ENCODE measurements at regions not wholly inside any gene's neighbourhood (a gene's known extent, or its start where the extent isn't known, plus 50 kb on each side); places are given as distances from the start of the nearest gene placed in this dataset.

DNA sequence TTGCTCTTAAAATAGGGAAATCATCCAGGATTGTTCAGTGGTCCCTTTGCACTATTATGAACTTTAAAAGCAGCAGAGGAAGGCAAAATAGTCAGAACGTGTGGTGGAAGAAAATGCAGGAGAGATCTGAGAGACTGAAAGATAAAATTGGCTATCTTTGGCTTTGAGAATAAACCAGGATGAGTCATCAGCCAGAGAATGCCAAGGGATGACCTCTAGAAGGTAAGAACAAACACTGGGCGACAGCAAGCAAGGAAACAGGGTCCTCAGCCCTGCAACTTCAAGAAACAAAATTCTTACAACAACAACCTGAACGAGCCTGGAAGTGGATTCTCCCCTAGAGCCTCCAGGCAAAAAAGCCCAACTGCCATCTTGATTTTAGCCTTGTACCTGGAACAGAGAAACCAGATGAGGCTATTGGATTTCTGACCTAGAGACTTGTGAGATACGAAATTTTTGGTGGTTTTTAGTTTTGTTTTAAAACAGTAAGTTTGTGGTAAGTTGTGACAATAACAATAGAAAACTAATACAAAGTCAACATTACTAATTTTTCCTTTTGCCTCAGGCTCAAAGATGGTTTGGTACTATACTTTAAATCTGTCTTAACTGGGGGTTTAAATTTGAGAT, 130.2 kb upstream of the CNTNAP2 start:
- TF ChIP-seq, protein P1, sequence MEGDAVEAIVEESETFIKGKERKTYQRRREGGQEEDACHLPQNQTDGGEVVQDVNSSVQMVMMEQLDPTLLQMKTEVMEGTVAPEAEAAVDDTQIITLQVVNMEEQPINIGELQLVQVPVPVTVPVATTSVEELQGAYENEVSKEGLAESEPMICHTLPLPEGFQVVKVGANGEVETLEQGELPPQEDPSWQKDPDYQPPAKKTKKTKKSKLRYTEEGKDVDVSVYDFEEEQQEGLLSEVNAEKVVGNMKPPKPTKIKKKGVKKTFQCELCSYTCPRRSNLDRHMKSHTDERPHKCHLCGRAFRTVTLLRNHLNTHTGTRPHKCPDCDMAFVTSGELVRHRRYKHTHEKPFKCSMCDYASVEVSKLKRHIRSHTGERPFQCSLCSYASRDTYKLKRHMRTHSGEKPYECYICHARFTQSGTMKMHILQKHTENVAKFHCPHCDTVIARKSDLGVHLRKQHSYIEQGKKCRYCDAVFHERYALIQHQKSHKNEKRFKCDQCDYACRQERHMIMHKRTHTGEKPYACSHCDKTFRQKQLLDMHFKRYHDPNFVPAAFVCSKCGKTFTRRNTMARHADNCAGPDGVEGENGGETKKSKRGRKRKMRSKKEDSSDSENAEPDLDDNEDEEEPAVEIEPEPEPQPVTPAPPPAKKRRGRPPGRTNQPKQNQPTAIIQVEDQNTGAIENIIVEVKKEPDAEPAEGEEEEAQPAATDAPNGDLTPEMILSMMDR (IDR thresholded peaks at IDR 0.05), result no peak
- TF ChIP-seq POLR2A (IDR thresholded peaks at IDR 0.05), result no peak
